ENCODE measurements at regions not wholly inside any gene's neighbourhood (a gene's known extent, or its start where the extent isn't known, plus 50 kb on each side); places are given as distances from the start of the nearest gene placed in this dataset.
"Not testable (repeated sequence)": the region's sequence is repeated elsewhere in the genome, so short reads cannot be mapped to it uniquely, and the experiment has no call there.

GRCh38 chr10:11691319-11691755 is 50.8 kb upstream of the ECHDC3 start:
- DNase-seq = no peak

GRCh38 chr10:11689945-11690736 is 52.0 kb upstream of the ECHDC3 start:
- DNase-seq = no peak

- DNase-seq = not testable (repeated sequence)
Observed at GRCh38 chr10:11688448-11688795, 53.8 kb upstream of the ECHDC3 start.

GRCh38 chr10:11687779-11688447 is 54.3 kb upstream of the ECHDC3 start:
- no peak for DNase-seq

GRCh38 chr10:11687357-11687771 is 54.8 kb upstream of the ECHDC3 start:
- DNase-seq = no peak

- peak; percentile 43 for DNase-seq
Observed at GRCh38 chr10:11685787-11686218, 56.4 kb upstream of the ECHDC3 start.

GRCh38 chr10:11684717-11685645 is 57.2 kb upstream of the ECHDC3 start:
- peak; percentile 72 for DNase-seq

GRCh38 chr10:11684341-11684716 is 57.9 kb upstream of the ECHDC3 start:
- not testable (repeated sequence) for DNase-seq

GRCh38 chr10:11683529-11684320 is 58.5 kb upstream of the ECHDC3 start:
- no peak for DNase-seq

GRCh38 chr10:11682851-11683250 is 59.3 kb upstream of the ECHDC3 start:
- DNase-seq = no peak

- DNase-seq = no peak
Observed at GRCh38 chr10:11682267-11682683, 59.9 kb upstream of the ECHDC3 start.

GRCh38 chr10:11680496-11680895 is 61.7 kb upstream of the ECHDC3 start:
- no peak for DNase-seq

- DNase-seq = no peak
Observed at GRCh38 chr10:11679946-11680345, 62.2 kb upstream of the ECHDC3 start.

- peak; percentile 58 for DNase-seq
Observed at GRCh38 chr10:11678074-11678793, 63.9 kb upstream of the ECHDC3 start.

GRCh38 chr10:11677480-11677879 is 64.7 kb upstream of the ECHDC3 start:
- no peak for DNase-seq

GRCh38 chr10:11673346-11674280 is 62.2 kb upstream of the USP6NL start:
- DNase-seq = peak; percentile 13

GRCh38 chr10:11672836-11673235 is 61.4 kb upstream of the USP6NL start:
- no peak for DNase-seq

GRCh38 chr10:11670381-11670780 is 58.9 kb upstream of the USP6NL start:
- no peak for DNase-seq

GRCh38 chr10:11668847-11669610 is 57.6 kb upstream of the USP6NL start:
- DNase-seq = no peak

- no peak for DNase-seq
Observed at GRCh38 chr10:11667756-11668155, 56.3 kb upstream of the USP6NL start.

All from activated CD4-positive, alpha-beta T cell treated with anti-CD3 and anti-CD28 coated beads for 48 hours (primary cell).